Lower leg skin (tissue), 4 donors: ENCODE measurements at regions not wholly inside any gene's neighbourhood (a gene's known extent, or its start where the extent isn't known, plus 50 kb on each side); places are given as distances from the start of the nearest gene placed in this dataset.
"Not testable (repeated sequence)": the region's sequence is repeated elsewhere in the genome, so short reads cannot be mapped to it uniquely, and the experiment has no call there.

Source experiments
- DNase-seq, 2 donors: peaks; one replicate each; pipeline ENCODE4 v3.0.0-alpha.2; 2019; ENCODE audit warnings: low spot score in 2 of 2
- H3K4me3 ChIP-seq: fragments of 200-600 bp; sonication (generic); 2 replicates; pipeline ENCODE4 v1.5.1; 2017; ENCODE audit warnings: mild to moderate bottlenecking, low read depth; ENCODE audit not compliant: poor library complexity, severe bottlenecking
- CTCF ChIP-seq, 3 donors: fragments of 450-650 bp; IDR thresholded peaks; one replicate each; pipeline ENCODE4 v1.5.1; 2016; ENCODE audit warnings: antibody characterized with exemption in 3 of 3, mild to moderate bottlenecking in 3 of 3, moderate library complexity in 2 of 3
- POLR2A ChIP-seq, 2 donors: fragments of 450-650 bp; IDR thresholded peaks; one replicate each; pipeline ENCODE4 v1.6.1; 2016 to 2017; ENCODE audit warnings: antibody characterized with exemption in 2 of 2, mild to moderate bottlenecking in 1 of 2, moderate library complexity in 1 of 2
- WGBS, 2 donors: methylation state at CpG; one replicate each; pipeline ENCODE4 v1.1.5; 2018; 5-methylcytosine and 5-hydroxymethylcytosine counted together
- intact Hi-C: fragments of 100-400 bp; cut with DNase I; formaldehyde crosslinking; loops from one replicate; pipeline ENCODE4 v1.15.0; 2023; ENCODE audit warnings: low total_unique reads

GRCh38 chr1:244768804-244769203, 66.7 kb upstream of the COX20 start:
- intact Hi-C loops = no loop called here
- WGBS, 2 donors = 87 to 93% methylated on average over 5 of the region's 5 CpGs
- no peak for DNase-seq

GRCh38 chr1:244770556-244770955, 64.9 kb upstream of the COX20 start:
- H3K4me3 ChIP-seq, intact Hi-C loops, DNase-seq: not testable (repeated sequence)
- 88 to 89% methylated on average over 7 of the region's 7 CpGs for WGBS, 2 donors

More at GRCh38 chr1:244768804-244769203, 66.7 kb upstream of the COX20 start:
- no peak overlapping the region for H3K4me3 ChIP-seq
- no peak for TF ChIP-seq CTCF (IDR thresholded peaks at IDR 0.05)
- no peak for TF ChIP-seq POLR2A (IDR thresholded peaks at IDR 0.05)

GRCh38 chr1:244773513-244773912, 61.9 kb upstream of the COX20 start:
- no peak overlapping the region for H3K4me3 ChIP-seq
- TF ChIP-seq POLR2A (IDR thresholded peaks at IDR 0.05) (no peak), CTCF (IDR thresholded peaks at IDR 0.05) (no peak)
- intact Hi-C loops = no loop called here
- WGBS, 2 donors = 85 to 92% methylated on average over 1 of the region's 1 CpG
- no peak for DNase-seq

- H3K4me3 ChIP-seq, DNase-seq, intact Hi-C loops: not testable (repeated sequence)
- WGBS, 2 donors = 76 to 83% methylated on average over 1 of the region's 1 CpG
These were observed 58.7 kb upstream of the COX20 start for GRCh38 chr1:244776783-244777182.

GRCh38 chr1:244778344-244778743, 57.1 kb upstream of the COX20 start:
- DNase-seq = no peak
- H3K4me3 ChIP-seq = no peak overlapping the region
- intact Hi-C loops = no loop called here
- TF ChIP-seq CTCF (IDR thresholded peaks at IDR 0.05) = no peak
- TF ChIP-seq POLR2A (IDR thresholded peaks at IDR 0.05) = no peak
- WGBS, 2 donors = 26 to 51% methylated on average over 2 of the region's 2 CpGs

- no peak for DNase-seq
- WGBS, 2 donors = 81% methylated on average over 5 of the region's 5 CpGs
- intact Hi-C loops = no loop called here
- TF ChIP-seq CTCF (IDR thresholded peaks at IDR 0.05) (no peak), POLR2A (IDR thresholded peaks at IDR 0.05) (no peak)
- no peak overlapping the region for H3K4me3 ChIP-seq
These were observed 56.0 kb upstream of the COX20 start for GRCh38 chr1:244779410-244779809.

GRCh38 chr1:244780311-244780710, 55.1 kb upstream of the COX20 start:
- TF ChIP-seq POLR2A (IDR thresholded peaks at IDR 0.05) (no peak), CTCF (IDR thresholded peaks at IDR 0.05) (no peak)
- H3K4me3 ChIP-seq = no peak overlapping the region
- 91% methylated on average over 16 of the region's 16 CpGs for WGBS, 2 donors
- intact Hi-C loops = no loop called here
- DNase-seq = no peak
